ENCODE measurements at regions not wholly inside any gene's neighbourhood (a gene's known extent, or its start where the extent isn't known, plus 50 kb on each side); places are given as distances from the start of the nearest gene placed in this dataset.
A peak's percentile ranks its signal among the peaks of the same experiment; 100 is the strongest.

DNA sequence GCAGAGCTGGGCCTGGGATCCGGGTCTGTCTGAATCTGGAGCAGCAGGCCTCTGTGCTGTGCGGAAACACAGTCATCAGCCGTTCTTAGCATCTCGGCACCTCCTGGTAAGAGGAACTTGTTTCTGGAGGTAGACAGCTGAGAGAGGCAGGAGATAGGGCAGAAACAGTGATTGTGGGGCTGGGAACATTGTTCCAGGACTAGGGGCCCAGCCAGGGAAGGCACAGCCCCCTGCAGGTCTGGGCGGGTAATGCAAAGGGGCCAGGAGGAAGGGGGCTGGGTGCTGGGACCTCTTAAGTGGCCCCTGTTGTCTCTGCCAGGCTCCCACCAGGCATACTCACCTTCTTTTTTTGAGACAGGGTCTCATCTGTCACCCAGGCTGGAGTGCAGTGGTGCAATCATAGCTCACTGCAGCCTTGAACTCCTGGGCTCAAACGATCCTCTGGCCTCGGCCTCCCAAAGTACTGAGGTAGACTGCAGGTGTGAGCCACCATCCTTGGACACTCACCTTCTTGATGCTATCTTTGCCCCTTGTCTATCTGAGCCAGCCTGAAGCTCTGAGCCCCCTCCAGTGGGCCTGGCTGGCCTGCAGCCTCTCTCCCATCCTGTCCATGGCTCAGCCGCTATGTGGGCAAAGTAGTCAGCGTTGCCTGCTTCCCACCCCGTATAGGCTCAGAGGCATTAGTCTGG, 134.3 kb upstream of the ZBTB40 start:
- Histone ChIP-seq H2AFZ (ENCODE audit: low read depth) (no peak overlapping the region), H3K4me3 (IDR thresholded peaks at IDR 0.05; ENCODE audit: insufficient read depth, low read depth, low read length) (no peak overlapping the region), H3K4me1 (ENCODE audit: low read depth, poor library complexity, severe bottlenecking) (no peaks in the 10 kb centered on the region), H3K79me2 (ENCODE audit: insufficient read depth, low read depth) (no peaks in the 10 kb centered on the region), H3K27me3 (ENCODE audit: insufficient read depth, low read depth) (peaks cover 56% of the 10 kb centered on the region), H3K36me3 (ENCODE audit: insufficient read depth) (no peaks in the 10 kb centered on the region), H4K20me1 (ENCODE audit: insufficient read depth) (no peaks in the 10 kb centered on the region), H3K9ac (no peak overlapping the region), H3K27ac (no peak overlapping the region), H3K4me2 (no peak overlapping the region)
- peak; percentile 58 for TF ChIP-seq CTCF (conservative IDR thresholded peaks at IDR 0.05; ENCODE audit: low read depth, low read length)

GRCh38 chr1:22317920-22318243, 133.8 kb upstream of the ZBTB40 start:
- no peak overlapping the region for H3K4me2 ChIP-seq
- no peak overlapping the region for H3K9ac ChIP-seq
- no peak overlapping the region for H2AFZ ChIP-seq (ENCODE audit: low read depth)
- H3K4me3 ChIP-seq (IDR thresholded peaks at IDR 0.05; ENCODE audit: insufficient read depth, low read depth, low read length), result no peak overlapping the region
- no peak overlapping the region for H3K27ac ChIP-seq
- H3K79me2 ChIP-seq (ENCODE audit: insufficient read depth, low read depth), result no peaks in the 10 kb centered on the region
- no peak for TF ChIP-seq CTCF (conservative IDR thresholded peaks at IDR 0.05; ENCODE audit: low read depth, low read length)
- peaks cover 56% of the 10 kb centered on the region for H3K27me3 ChIP-seq (ENCODE audit: insufficient read depth, low read depth)
- no peaks in the 10 kb centered on the region for H3K4me1 ChIP-seq (ENCODE audit: low read depth, poor library complexity, severe bottlenecking)
- no peaks in the 10 kb centered on the region for H3K36me3 ChIP-seq (ENCODE audit: insufficient read depth)
- H4K20me1 ChIP-seq (ENCODE audit: insufficient read depth), result no peaks in the 10 kb centered on the region

GRCh38 chr1:22318279-22318981, 133.2 kb upstream of the ZBTB40 start:
- Histone ChIP-seq H3K4me1 (ENCODE audit: low read depth, poor library complexity, severe bottlenecking) (no peaks in the 10 kb centered on the region), H2AFZ (ENCODE audit: low read depth) (no peak overlapping the region), H3K36me3 (ENCODE audit: insufficient read depth) (no peaks in the 10 kb centered on the region), H3K4me2 (no peak overlapping the region), H3K27ac (no peak overlapping the region), H3K9ac (no peak overlapping the region), H3K27me3 (ENCODE audit: insufficient read depth, low read depth) (peaks cover 58% of the 10 kb centered on the region), H4K20me1 (ENCODE audit: insufficient read depth) (no peaks in the 10 kb centered on the region), H3K79me2 (ENCODE audit: insufficient read depth, low read depth) (no peaks in the 10 kb centered on the region), H3K4me3 (IDR thresholded peaks at IDR 0.05; ENCODE audit: insufficient read depth, low read depth, low read length) (no peak overlapping the region)
- no peak for TF ChIP-seq CTCF (conservative IDR thresholded peaks at IDR 0.05; ENCODE audit: low read depth, low read length)

- Histone ChIP-seq H3K79me2 (ENCODE audit: insufficient read depth, low read depth) (no peaks in the 10 kb centered on the region), H3K9ac (no peak overlapping the region), H3K27me3 (ENCODE audit: insufficient read depth, low read depth) (peaks cover 66% of the 10 kb centered on the region), H4K20me1 (ENCODE audit: insufficient read depth) (no peaks in the 10 kb centered on the region), H3K27ac (no peak overlapping the region), H3K4me3 (IDR thresholded peaks at IDR 0.05; ENCODE audit: insufficient read depth, low read depth, low read length) (no peak overlapping the region), H3K4me2 (no peak overlapping the region), H3K4me1 (ENCODE audit: low read depth, poor library complexity, severe bottlenecking) (no peaks in the 10 kb centered on the region), H2AFZ (ENCODE audit: low read depth) (no peak overlapping the region), H3K36me3 (ENCODE audit: insufficient read depth) (no peaks in the 10 kb centered on the region)
- TF ChIP-seq CTCF (conservative IDR thresholded peaks at IDR 0.05; ENCODE audit: low read depth, low read length), result no peak
These were observed 132.0 kb upstream of the ZBTB40 start for GRCh38 chr1:22319608-22320007.

All from KMS-11 (cell line).